ENCODE measurements at regions not wholly inside any gene's neighbourhood (a gene's known extent, or its start where the extent isn't known, plus 50 kb on each side); places are given as distances from the start of the nearest gene placed in this dataset.

DNA sequence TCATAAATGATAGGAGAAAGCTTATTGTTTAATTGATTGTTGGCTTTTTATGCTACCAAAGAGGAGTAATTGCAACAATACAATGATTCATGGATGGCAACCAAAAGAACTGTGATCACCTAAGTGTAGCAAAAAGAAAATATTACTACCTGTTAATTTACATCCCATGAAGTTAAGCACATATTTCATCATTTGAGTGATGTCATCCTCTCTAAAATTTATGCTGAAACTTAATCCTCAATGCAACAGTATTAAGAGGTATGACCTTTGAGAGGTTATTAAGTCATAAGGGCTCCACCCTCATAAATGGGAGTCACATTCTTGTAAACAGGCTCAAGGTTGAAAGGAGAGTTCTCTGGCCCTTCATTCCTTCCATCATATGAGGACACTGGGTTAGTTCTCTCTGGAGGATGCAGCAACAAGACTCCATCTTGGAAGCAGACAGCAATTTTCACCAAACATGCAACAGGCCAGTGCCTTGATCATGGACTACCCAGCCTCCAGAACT, 190.6 kb upstream of the GRIK2 start:
- TF ChIP-seq CTCF (conservative IDR thresholded peaks at IDR 0.05; ENCODE audit: low read length), result no peak
- no peak for DNase-seq (ENCODE audit: low read depth)

DNA sequence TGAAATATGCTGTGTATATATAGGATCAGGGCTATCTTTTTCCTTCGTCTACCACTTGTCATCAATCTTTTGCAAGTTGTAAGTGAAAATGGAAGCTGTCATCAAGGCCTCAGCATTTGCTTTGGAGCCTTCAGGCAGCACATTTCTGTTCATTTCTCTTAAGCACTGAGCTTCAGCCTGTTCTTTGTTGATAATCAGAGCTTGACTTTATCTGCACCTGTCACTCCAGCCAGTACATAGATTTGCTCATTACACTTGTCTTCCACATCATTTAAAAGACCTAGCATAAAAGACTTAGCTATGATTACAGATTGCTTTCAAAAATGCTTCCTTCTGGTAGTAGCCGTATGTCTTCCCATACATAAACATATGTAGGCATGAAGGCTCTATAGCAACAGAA, 189.8 kb upstream of the GRIK2 start:
- DNase-seq (ENCODE audit: low read depth), result no peak
- H3K4me3 ChIP-seq (ENCODE audit: low read length), result no peak overlapping the region
- no peak for TF ChIP-seq CTCF (conservative IDR thresholded peaks at IDR 0.05; ENCODE audit: low read length)

More for the DNA sequence above, 190.6 kb upstream of the GRIK2 start:
- no peak overlapping the region for H3K4me3 ChIP-seq (ENCODE audit: low read length)

GRCh38 chr6:101208152-101208551, 185.4 kb upstream of the GRIK2 start:
- no peak for DNase-seq (ENCODE audit: low read depth)
- no peak for TF ChIP-seq CTCF (conservative IDR thresholded peaks at IDR 0.05; ENCODE audit: low read length)
- no peak overlapping the region for H3K4me3 ChIP-seq (ENCODE audit: low read length)

GRCh38 chr6:101212640-101213039, 180.9 kb upstream of the GRIK2 start:
- no peak for DNase-seq (ENCODE audit: low read depth)
- no peak overlapping the region for H3K4me3 ChIP-seq (ENCODE audit: low read length)
- no peak for TF ChIP-seq CTCF (conservative IDR thresholded peaks at IDR 0.05; ENCODE audit: low read length)

- H3K4me3 ChIP-seq (ENCODE audit: low read length), result no peak overlapping the region
- TF ChIP-seq CTCF (conservative IDR thresholded peaks at IDR 0.05; ENCODE audit: low read length), result no peak
- no peak for DNase-seq (ENCODE audit: low read depth)
These were observed 171.5 kb upstream of the GRIK2 start for GRCh38 chr6:101222007-101222406.

GRCh38 chr6:101224751-101225150, 168.8 kb upstream of the GRIK2 start:
- TF ChIP-seq CTCF (conservative IDR thresholded peaks at IDR 0.05; ENCODE audit: low read length), result no peak
- no peak for DNase-seq (ENCODE audit: low read depth)

DNA sequence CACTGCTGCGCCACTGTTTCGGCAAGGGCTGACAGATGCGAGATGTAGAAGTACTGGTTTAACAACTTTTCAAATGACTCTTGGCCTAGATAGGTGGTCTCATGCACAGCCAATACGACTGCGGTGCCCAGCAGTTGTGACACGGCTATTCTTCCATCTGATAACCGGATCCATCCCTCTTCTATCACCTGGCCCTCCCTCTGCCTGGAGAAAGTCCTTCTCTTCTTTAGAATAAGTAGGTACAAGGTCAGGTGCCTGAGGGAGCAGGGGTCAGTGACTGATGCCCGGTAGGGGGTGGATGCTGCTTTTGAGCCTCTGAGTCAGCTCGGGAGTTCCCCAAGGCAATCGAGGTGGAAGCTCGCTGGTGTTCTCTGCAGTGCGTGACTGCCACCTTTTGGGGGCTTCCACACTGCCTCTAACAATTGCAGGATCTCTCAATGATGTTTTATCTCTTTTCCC, 166.8 kb upstream of the GRIK2 start:
- no peak overlapping the region for H3K4me3 ChIP-seq (ENCODE audit: low read length)
- no peak for DNase-seq (ENCODE audit: low read depth)
- no peak for TF ChIP-seq CTCF (conservative IDR thresholded peaks at IDR 0.05; ENCODE audit: low read length)

More at GRCh38 chr6:101224751-101225150, 168.8 kb upstream of the GRIK2 start:
- no peak overlapping the region for H3K4me3 ChIP-seq (ENCODE audit: low read length)

Data from AG10803 (cell line).